ENCODE measurements at regions not wholly inside any gene's neighbourhood (a gene's known extent, or its start where the extent isn't known, plus 50 kb on each side); places are given as distances from the start of the nearest gene placed in this dataset.

DNA sequence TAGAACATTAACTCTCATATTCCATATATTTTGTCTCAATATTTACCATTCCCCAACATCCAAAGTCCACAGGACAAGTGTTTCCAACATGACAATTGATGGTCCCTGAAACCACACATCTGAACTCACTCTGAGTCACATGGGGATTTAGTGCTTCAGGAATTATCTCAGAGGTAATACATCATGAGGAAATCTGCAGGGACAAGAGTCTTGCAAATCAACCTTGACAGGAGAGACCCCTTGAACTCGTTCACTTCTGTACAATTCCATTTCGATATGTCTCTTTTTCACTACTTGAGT, 119.7 kb upstream of the ABCA1 start:
- H3K36me3 ChIP-seq, result no peaks in the 10 kb centered on the region
- TF ChIP-seq, protein P1, sequence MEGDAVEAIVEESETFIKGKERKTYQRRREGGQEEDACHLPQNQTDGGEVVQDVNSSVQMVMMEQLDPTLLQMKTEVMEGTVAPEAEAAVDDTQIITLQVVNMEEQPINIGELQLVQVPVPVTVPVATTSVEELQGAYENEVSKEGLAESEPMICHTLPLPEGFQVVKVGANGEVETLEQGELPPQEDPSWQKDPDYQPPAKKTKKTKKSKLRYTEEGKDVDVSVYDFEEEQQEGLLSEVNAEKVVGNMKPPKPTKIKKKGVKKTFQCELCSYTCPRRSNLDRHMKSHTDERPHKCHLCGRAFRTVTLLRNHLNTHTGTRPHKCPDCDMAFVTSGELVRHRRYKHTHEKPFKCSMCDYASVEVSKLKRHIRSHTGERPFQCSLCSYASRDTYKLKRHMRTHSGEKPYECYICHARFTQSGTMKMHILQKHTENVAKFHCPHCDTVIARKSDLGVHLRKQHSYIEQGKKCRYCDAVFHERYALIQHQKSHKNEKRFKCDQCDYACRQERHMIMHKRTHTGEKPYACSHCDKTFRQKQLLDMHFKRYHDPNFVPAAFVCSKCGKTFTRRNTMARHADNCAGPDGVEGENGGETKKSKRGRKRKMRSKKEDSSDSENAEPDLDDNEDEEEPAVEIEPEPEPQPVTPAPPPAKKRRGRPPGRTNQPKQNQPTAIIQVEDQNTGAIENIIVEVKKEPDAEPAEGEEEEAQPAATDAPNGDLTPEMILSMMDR (IDR thresholded peaks at IDR 0.05), result no peak
- H3K4me1 ChIP-seq (ENCODE audit: control insufficient read depth in 1 of 2, insufficient read depth in 1 of 2, low read depth in 1 of 2, low read length in 1 of 2), result peaks cover 52 to 54% of the 10 kb centered on the region in 2 experiments
- no peaks in the 10 kb centered on the region for H3K27me3 ChIP-seq
- H3K9me3 ChIP-seq, result no peaks in the 10 kb centered on the region
- H3K27ac ChIP-seq, result peak overlapping the region; percentile 42
- no peak overlapping the region for H3K4me3 ChIP-seq (ENCODE audit: low read depth in 1 of 2, low read length in 1 of 2)

GRCh38 chr9:105048331-105048730, 120.4 kb upstream of the ABCA1 start:
- TF ChIP-seq, protein P1 (IDR thresholded peaks at IDR 0.05), result no peak
- peak overlapping the region; percentile 42 for H3K27ac ChIP-seq
- H3K9me3 ChIP-seq, result no peaks in the 10 kb centered on the region
- H3K4me1 ChIP-seq (ENCODE audit: control insufficient read depth in 1 of 2, insufficient read depth in 1 of 2, low read depth in 1 of 2, low read length in 1 of 2), result peaks cover 52 to 54% of the 10 kb centered on the region in 2 experiments
- H3K36me3 ChIP-seq, result no peaks in the 10 kb centered on the region
- no peaks in the 10 kb centered on the region for H3K27me3 ChIP-seq
- H3K4me3 ChIP-seq (ENCODE audit: low read depth in 1 of 2, low read length in 1 of 2), result no peak overlapping the region

DNA sequence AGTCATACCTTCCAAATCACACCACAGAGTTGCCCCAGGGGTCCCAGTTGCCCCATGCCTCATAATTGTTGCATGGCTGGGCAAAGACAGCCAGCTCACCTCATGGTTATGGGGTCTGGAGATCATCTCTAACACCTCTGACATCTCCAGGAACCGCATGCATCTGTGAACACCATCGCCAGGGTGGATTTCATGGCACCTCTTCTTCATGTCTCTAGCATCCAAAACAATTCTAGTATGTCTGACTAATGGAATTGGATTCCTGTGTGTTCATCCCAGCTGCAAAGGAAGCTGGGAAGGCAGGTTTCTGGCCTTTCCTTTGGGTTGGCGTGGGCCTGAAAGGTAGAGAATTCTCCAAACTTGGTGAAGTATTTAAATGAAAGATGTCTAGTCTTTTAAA, 122.3 kb upstream of the ABCA1 start:
- H3K9me3 ChIP-seq, result no peaks in the 10 kb centered on the region
- TF ChIP-seq, protein P1 (IDR thresholded peaks at IDR 0.05), result no peak
- peak overlapping the region; percentile 52 for H3K27ac ChIP-seq

GRCh38 chr9:105051897-105052296, 123.9 kb upstream of the ABCA1 start:
- H3K9me3 ChIP-seq, result no peaks in the 10 kb centered on the region
- TF ChIP-seq, protein P1 (IDR thresholded peaks at IDR 0.05), result no peak
- H3K27me3 ChIP-seq, result no peaks in the 10 kb centered on the region
- peak overlapping the region; percentile 86 for H3K27ac ChIP-seq
- H3K36me3 ChIP-seq, result no peaks in the 10 kb centered on the region
- H3K4me3 ChIP-seq (ENCODE audit: low read depth in 1 of 2, low read length in 1 of 2), result no peak overlapping the region
- peaks cover 52 to 57% of the 10 kb centered on the region in 2 experiments for H3K4me1 ChIP-seq (ENCODE audit: control insufficient read depth in 1 of 2, insufficient read depth in 1 of 2, low read depth in 1 of 2, low read length in 1 of 2)

More for the DNA sequence above, 122.3 kb upstream of the ABCA1 start:
- Histone ChIP-seq H3K36me3 (no peaks in the 10 kb centered on the region), H3K27me3 (no peaks in the 10 kb centered on the region), H3K4me3 (ENCODE audit: low read depth in 1 of 2, low read length in 1 of 2) (no peak overlapping the region), H3K4me1 (ENCODE audit: control insufficient read depth in 1 of 2, insufficient read depth in 1 of 2, low read depth in 1 of 2, low read length in 1 of 2) (peaks cover 53 to 61% of the 10 kb centered on the region in 2 experiments)

GRCh38 chr9:105052346-105052745, 124.4 kb upstream of the ABCA1 start:
- Histone ChIP-seq H3K36me3 (no peaks in the 10 kb centered on the region), H3K4me3 (ENCODE audit: low read depth in 1 of 2, low read length in 1 of 2) (no peak overlapping the region), H3K27ac (peak overlapping the region; percentile 86), H3K4me1 (ENCODE audit: control insufficient read depth in 1 of 2, insufficient read depth in 1 of 2, low read depth in 1 of 2, low read length in 1 of 2) (peaks cover 47 to 52% of the 10 kb centered on the region in 2 experiments), H3K9me3 (no peaks in the 10 kb centered on the region), H3K27me3 (no peaks in the 10 kb centered on the region)
- TF ChIP-seq, protein P1 (IDR thresholded peaks at IDR 0.05), result no peak

DNA sequence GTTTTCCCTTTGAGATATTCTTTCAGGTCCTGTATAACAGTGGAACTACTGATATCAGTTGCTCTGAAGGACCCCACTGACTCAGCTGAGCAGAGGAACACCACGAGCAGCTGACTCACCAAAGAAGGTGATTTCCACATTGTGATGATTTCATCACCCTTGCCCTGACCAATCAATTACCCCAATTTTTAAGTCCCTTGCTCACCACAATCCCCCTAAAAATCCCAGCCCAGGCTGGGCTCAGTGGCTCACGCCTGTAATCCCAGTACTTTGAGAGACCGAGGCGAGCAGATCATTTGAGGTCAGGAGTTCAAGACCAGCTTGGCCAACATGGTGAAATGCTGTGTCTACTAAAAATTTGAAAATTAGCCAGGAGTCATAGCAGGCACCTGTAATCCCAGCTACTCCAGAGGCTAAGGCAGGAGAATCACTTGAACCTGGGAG, 125.3 kb upstream of the ABCA1 start:
- H3K27me3 ChIP-seq, result no peaks in the 10 kb centered on the region
- H3K36me3 ChIP-seq, result no peaks in the 10 kb centered on the region
- peak overlapping the region; percentile 86 for H3K27ac ChIP-seq
- H3K9me3 ChIP-seq, result no peaks in the 10 kb centered on the region
- TF ChIP-seq, protein P1 (IDR thresholded peaks at IDR 0.05), result no peak
- H3K4me3 ChIP-seq (ENCODE audit: low read depth in 1 of 2, low read length in 1 of 2), result peak overlapping the region in 1 of 2 experiments; percentile 18
- peaks cover 38 to 43% of the 10 kb centered on the region in 2 experiments for H3K4me1 ChIP-seq (ENCODE audit: control insufficient read depth in 1 of 2, insufficient read depth in 1 of 2, low read depth in 1 of 2, low read length in 1 of 2)
